IgD-negative memory B cell (primary cell): ENCODE measurements at regions not wholly inside any gene's neighbourhood (a gene's known extent, or its start where the extent isn't known, plus 50 kb on each side); places are given as distances from the start of the nearest gene placed in this dataset.

Experiments used
- H3K27ac Mint-ChIP-seq, 3 donors: one replicate each; pipeline ENCODE4 v1.8.0; 2020 to 2022; ENCODE audit warnings: mild to moderate bottlenecking in 3 of 3, mixed read lengths in 3 of 3, moderate library complexity in 1 of 3
- H3K27me3 Mint-ChIP-seq: one replicate; pipeline ENCODE4 v1.8.0; 2021; ENCODE audit warnings: mixed read lengths
- H3K36me3 Mint-ChIP-seq: one replicate; pipeline ENCODE4 v1.8.0; 2020; ENCODE audit warnings: mild to moderate bottlenecking, mixed read lengths
- H3K4me1 Mint-ChIP-seq, 3 donors: one replicate each; pipeline ENCODE4 v1.8.0; 2020 to 2022; ENCODE audit warnings: mixed read lengths in 3 of 3, mild to moderate bottlenecking in 1 of 3
- H3K4me3 Mint-ChIP-seq, 4 donors: one replicate each; pipeline ENCODE4 v1.8.0; 2020 to 2022; ENCODE audit warnings: mild to moderate bottlenecking in 4 of 4, mixed read lengths in 4 of 4, moderate library complexity in 3 of 4
- H3K9me3 Mint-ChIP-seq, 3 donors: one replicate each; pipeline ENCODE4 v1.8.0; 2020 to 2021; ENCODE audit warnings: mixed read lengths in 3 of 3, mild to moderate bottlenecking in 1 of 3

DNA sequence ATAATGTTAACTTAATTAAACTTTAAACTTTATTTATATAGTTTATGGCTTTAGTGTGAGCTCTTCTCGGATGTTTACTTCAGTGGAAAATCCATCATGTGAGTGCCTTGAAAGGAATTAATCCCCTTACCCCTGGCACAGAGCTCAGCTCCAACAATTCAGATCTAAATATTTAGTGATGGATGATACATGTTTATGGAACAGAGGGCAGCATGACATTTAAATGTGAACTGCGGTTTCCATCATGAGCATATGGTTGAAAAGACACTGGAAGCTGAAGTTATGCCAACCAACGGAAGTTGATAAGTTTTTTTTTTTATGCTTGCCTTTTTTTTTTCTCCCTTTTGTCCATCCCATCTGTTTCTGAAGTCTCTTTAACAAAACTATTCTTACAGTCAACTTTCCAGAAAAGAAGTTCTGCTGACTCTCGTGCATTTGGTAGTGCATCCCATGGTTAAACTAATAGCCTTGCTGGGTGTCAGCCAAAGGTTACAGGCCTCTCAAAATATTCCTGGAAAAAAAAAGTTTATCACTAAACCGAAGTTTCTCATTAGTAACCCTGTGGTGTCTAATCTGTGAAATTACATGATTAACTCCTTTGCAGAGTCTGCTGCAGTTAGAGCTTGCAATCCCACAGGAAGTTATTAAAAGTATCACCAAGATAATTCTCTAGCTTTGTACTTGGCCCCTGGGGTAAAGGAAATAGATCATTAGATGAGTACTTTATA, 243.9 kb upstream of the TCF21 start:
- H3K36me3 Mint-ChIP-seq = no peaks in the 10 kb centered on the region
- no peak overlapping the region for H3K4me3 Mint-ChIP-seq
- H3K27ac Mint-ChIP-seq = no peak overlapping the region
- H3K27me3 Mint-ChIP-seq = no peaks in the 10 kb centered on the region
- H3K4me1 Mint-ChIP-seq = no peaks in the 10 kb centered on the region
- H3K9me3 Mint-ChIP-seq = no peaks in the 10 kb centered on the region

DNA sequence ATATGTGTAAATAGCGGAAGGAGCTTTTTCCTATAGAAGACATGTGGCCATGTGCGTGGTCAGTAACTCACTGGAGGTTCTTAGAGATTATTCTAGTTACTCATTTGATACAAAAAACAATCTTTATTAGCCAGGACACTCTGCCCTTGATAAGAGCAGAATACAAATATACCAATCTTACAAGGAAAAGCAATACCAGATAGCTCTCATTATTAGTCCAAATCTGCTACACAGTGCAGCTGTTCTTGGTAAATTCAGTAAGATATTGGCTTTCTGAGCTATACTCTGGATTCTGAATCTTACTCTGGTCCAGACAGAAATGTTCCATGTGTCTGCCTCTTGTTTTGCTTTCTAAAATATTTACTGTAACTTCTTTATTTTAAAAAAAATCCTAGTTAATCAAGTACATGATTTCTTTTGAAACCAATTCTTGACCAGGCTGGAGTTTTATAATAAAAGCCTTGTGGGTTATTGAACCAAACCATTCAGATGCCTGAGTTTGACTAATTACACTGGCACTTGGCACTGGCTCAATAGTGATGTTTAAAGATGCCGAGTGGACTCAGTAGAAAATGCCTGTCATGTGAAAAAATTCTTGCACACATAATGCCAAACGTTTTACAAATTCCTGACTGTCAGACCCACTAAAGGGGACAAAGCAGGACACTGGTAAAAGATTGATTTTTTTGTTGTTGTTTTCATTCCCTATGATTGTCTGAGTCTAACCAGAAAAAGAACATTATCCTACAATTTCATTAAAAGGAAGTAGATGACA, 242.8 kb upstream of the TCF21 start:
- no peaks in the 10 kb centered on the region for H3K9me3 Mint-ChIP-seq
- no peaks in the 10 kb centered on the region for H3K36me3 Mint-ChIP-seq
- H3K27me3 Mint-ChIP-seq = no peaks in the 10 kb centered on the region
- no peak overlapping the region for H3K4me3 Mint-ChIP-seq
- H3K4me1 Mint-ChIP-seq = no peaks in the 10 kb centered on the region
- H3K27ac Mint-ChIP-seq = no peak overlapping the region

DNA sequence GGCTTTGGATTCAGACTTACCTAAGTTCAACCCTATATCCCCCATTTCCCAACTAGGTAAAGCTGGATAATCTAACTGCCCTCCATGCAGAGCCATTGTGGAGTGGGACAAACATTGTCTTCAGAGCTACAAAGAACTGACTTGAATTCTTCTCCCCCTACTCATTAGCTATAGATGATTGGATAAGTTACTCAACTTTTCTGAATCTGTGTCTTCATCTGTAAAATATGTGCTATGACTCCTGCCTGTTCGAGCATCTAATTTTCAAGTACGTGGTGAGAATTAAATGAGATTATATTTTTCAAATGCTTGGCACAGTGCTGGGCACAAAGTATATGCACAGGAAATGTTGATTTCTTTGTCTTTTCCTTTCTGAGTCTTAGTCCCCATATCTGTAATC, 240.3 kb upstream of the TCF21 start:
- Mint-ChIP-seq H3K4me3 (no peak overlapping the region), H3K9me3 (no peaks in the 10 kb centered on the region), H3K4me1 (no peaks in the 10 kb centered on the region), H3K27me3 (no peaks in the 10 kb centered on the region), H3K36me3 (no peaks in the 10 kb centered on the region), H3K27ac (no peak overlapping the region)

DNA sequence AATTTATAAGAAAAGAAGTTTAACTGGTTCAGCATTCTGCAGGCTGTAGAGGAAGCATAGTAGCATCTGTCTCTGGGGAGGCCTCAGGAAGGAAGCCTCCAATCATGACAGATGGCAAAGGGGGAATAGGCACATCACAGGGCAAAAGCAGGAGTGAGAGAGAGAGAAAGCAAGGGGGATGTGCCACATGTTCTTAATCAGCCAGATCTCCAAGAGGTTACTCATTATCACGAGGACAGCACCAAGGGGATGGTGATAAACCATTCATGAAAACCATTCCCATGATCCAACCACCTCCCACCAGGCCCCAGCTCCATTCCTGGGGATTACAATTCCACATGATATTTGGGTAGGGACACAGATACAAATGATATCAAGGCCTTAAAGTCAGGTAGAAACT, 217.5 kb upstream of the TCF21 start:
- Mint-ChIP-seq H3K4me1 (peaks cover 0 to 1% (median 0%) of the 10 kb centered on the region in 3 donors), H3K27ac (no peak overlapping the region), H3K36me3 (peaks cover 2% of the 10 kb centered on the region), H3K27me3 (peaks cover 1% of the 10 kb centered on the region), H3K4me3 (no peak overlapping the region), H3K9me3 (peaks cover 0 to under 1% (median 0%) of the 10 kb centered on the region in 3 donors)

DNA sequence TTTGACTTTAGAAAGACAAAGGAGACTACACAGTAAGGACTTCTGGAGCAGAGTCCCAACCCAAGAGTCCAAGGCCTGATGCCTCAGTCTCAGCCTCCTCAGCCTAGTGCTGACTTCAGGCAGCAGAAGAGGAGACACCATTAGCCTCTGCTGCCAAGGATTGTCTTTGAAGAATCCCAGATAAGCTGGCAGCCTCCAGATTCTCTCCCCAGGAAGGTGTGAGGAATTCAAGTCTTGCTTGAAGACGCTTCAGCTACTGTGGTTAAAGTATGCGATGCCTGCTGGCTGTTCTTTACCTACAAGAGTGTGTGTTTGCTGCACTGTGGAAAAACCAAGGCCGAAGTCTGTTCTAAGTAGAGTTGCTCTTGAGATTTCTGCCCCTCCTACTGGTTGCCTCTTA, 215.9 kb upstream of the TCF21 start:
- Mint-ChIP-seq H3K27me3 (peaks cover 1% of the 10 kb centered on the region), H3K36me3 (peaks cover 2% of the 10 kb centered on the region), H3K9me3 (no peaks in the 10 kb centered on the region), H3K4me3 (no peak overlapping the region), H3K27ac (no peak overlapping the region), H3K4me1 (peaks cover 0 to 1% (median 0%) of the 10 kb centered on the region in 3 donors)

DNA sequence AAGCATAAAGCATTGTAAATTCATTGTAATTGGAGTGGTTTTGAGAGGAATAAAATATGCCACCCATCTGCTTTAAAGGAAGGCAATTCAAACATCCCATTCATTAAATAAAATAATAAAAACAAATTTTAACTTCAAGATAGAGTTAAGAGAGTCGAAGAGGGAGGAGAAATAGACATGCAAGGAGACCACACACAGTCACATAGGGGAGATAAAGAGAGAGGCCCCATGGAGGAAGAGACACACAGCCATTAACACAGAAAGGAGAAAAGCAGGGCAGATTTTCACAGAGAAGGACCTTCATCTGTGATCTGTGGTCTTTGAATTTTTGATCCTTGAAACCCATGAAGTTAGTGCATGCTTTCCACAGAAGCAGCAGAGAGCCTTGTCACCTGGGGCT, 214.3 kb upstream of the TCF21 start:
- peaks cover 1% of the 10 kb centered on the region for H3K27me3 Mint-ChIP-seq
- no peaks in the 10 kb centered on the region for H3K9me3 Mint-ChIP-seq
- H3K27ac Mint-ChIP-seq = no peak overlapping the region
- peaks cover 2% of the 10 kb centered on the region for H3K36me3 Mint-ChIP-seq
- peaks cover 0 to 1% (median 0%) of the 10 kb centered on the region in 3 donors for H3K4me1 Mint-ChIP-seq
- H3K4me3 Mint-ChIP-seq = no peak overlapping the region

DNA sequence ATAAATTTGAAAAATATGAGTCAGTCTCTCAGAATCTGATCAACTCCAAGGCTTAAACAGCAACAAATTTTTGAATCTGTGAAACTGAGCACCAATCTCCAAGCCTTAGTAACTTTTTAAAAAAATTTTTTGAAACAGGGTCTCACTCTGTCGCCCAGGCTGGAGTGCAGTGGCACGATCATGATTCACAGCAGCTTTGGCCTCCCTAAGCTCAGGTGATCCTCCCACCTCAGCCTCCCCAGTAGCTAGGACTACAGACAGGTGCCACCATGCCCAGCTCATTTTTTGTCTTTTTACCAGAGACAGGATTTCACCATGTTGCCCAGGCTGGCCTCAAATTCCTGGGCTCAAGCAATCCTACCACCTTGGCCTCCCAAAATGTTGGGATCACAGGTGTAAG, 207.9 kb upstream of the TCF21 start:
- Mint-ChIP-seq H3K9me3 (peaks cover 0 to 2% (median 1%) of the 10 kb centered on the region in 3 donors), H3K4me3 (no peak overlapping the region), H3K4me1 (no peaks in the 10 kb centered on the region), H3K27me3 (peaks cover 3% of the 10 kb centered on the region), H3K27ac (no peak overlapping the region), H3K36me3 (peaks cover 2% of the 10 kb centered on the region)

DNA sequence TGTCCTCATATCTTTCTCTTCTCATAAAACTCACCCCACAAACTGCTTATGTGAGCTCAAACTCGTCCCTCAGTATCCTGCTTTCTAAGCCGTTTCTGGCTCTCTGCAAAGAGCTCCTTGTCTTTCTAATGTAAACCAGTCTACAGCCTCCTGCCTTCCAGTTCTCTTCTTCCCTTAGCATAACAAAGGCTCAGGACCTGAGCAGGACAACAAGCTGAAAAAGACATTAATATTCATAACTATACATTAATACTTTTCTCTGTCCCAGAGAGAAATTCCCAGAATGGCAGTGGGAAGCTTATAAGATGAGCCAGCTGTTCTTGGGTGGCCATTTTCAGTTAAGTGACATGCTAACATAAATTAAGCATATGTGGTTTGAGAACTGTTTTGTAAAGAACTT, 207.0 kb upstream of the TCF21 start:
- no peak overlapping the region for H3K4me3 Mint-ChIP-seq
- no peak overlapping the region for H3K27ac Mint-ChIP-seq
- no peaks in the 10 kb centered on the region for H3K36me3 Mint-ChIP-seq
- H3K9me3 Mint-ChIP-seq = peaks cover 1 to 4% (median 4%) of the 10 kb centered on the region in 3 donors
- H3K4me1 Mint-ChIP-seq = no peaks in the 10 kb centered on the region
- peaks cover 2% of the 10 kb centered on the region for H3K27me3 Mint-ChIP-seq

DNA sequence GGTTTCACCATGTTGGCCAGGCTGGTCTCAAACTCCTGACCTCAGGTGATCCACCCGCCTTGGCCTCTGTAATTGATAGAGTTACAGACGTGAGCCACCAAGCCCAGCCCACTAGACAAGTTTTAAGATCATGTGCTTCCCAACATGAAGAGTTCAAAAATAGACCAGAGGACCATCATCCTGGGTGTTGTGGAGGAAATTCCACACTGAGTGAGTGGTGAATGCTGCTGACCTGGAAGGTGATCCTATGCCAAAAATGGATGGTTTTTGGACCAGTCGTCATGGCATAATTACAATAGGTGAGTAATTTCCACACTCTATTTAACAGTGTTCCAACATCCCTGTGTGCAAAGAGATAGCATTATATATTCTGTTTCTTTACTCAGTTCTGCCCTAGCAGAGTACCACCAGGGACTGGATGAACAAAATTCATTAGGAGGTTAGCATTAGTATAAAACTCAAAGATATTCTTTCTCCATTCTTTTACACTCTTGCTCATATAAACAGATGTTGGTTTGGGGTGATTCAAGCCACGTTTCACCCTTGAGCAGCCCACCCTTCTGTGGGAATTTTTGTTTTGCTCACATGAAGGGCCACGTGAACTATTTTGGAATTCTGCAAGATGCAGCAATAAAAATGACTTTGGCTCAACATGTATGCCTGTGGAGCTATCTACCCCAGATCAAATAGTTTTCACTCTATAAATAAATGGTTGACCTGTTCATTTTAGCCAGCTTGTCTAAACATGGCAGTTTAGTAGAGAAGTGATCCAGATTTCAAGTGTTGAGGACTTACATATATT, 206.2 kb upstream of the TCF21 start:
- H3K36me3 Mint-ChIP-seq = no peaks in the 10 kb centered on the region
- H3K27ac Mint-ChIP-seq = no peak overlapping the region
- H3K27me3 Mint-ChIP-seq = peaks cover 2% of the 10 kb centered on the region
- H3K9me3 Mint-ChIP-seq = peaks cover 1 to 4% (median 4%) of the 10 kb centered on the region in 3 donors
- H3K4me1 Mint-ChIP-seq = no peaks in the 10 kb centered on the region
- no peak overlapping the region for H3K4me3 Mint-ChIP-seq

DNA sequence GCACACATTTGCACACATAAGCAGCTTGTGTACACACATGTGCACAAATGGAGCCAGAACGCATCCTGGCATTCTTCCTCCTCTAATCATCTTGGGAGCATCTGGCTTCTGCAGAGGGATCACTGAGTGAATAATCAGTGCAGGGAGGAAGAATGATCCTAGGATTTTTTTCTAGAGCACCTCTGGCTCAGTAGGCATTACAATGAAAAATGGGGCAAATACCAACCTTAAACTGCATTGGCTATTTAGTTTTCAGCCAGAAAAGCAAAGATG, 205.7 kb upstream of the TCF21 start:
- H3K27me3 Mint-ChIP-seq = peaks cover 2% of the 10 kb centered on the region

DNA sequence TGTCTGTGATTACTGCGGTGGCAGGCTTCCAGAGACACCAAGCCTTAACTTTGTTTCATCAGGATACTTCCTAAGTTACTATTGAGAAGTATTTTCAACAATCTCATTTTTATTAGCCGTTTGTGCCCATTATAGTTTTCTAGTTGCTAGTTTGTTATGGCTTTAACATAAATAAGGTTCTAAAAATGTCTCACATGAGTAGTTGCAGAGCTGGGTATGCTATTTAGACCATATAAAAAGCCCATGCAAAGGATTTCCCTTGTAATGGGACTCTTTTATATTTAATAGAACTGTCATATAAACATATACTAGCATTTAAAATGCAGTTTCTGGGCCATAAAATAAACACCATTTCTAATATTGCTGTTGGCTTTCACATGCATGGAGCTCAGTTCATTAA, 205.3 kb upstream of the TCF21 start:
- peaks cover 1 to 4% (median 4%) of the 10 kb centered on the region in 3 donors for H3K9me3 Mint-ChIP-seq
- no peaks in the 10 kb centered on the region for H3K4me1 Mint-ChIP-seq
- H3K4me3 Mint-ChIP-seq = no peak overlapping the region
- no peaks in the 10 kb centered on the region for H3K36me3 Mint-ChIP-seq
- H3K27ac Mint-ChIP-seq = no peak overlapping the region
- H3K27me3 Mint-ChIP-seq = peaks cover 2% of the 10 kb centered on the region

More for the DNA sequence above, 205.7 kb upstream of the TCF21 start:
- no peak overlapping the region for H3K27ac Mint-ChIP-seq
- no peaks in the 10 kb centered on the region for H3K4me1 Mint-ChIP-seq
- no peak overlapping the region for H3K4me3 Mint-ChIP-seq
- H3K36me3 Mint-ChIP-seq = no peaks in the 10 kb centered on the region
- peaks cover 1 to 4% (median 4%) of the 10 kb centered on the region in 3 donors for H3K9me3 Mint-ChIP-seq

DNA sequence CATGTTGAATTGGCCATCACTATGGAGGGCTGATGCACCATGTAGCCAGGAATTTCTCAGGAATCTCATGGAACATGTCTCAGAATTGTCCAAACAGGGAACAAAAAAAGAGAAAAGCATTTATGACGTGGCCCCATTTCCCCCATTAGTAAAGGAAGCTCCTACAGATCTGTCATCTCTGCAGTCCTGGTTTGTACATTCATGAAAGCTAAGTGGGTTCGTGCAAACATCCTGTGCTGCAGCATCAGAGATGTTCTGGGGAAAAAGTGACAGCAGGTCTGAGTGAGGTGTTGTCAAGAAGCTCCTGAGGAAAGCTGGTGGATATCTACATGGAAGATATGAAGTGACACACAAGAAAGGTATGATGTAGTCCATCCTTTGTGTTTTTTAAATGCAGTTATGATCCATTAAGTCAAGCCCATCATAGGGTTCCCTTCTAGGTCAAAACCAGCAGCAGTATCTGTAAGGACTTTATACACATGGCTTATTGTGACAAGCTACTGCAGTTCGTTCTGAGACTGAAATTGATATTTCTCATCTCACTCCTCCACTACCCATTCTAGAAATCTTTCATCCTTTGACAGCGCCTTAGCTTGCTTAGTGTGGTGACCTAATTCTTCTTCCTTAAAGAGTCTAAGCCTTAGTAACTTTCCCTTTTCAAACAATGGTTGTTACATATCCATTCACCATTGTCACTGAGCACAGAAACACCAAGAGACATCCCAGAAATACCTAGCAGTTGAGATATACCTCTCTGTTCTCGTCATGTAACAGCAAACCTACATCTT, 200.0 kb upstream of the TCF21 start:
- no peaks in the 10 kb centered on the region for H3K36me3 Mint-ChIP-seq
- H3K27ac Mint-ChIP-seq = no peak overlapping the region
- H3K4me1 Mint-ChIP-seq = no peaks in the 10 kb centered on the region
- no peak overlapping the region for H3K4me3 Mint-ChIP-seq
- H3K9me3 Mint-ChIP-seq = peaks cover 6 to 10% (median 7%) of the 10 kb centered on the region in 3 donors
- H3K27me3 Mint-ChIP-seq = no peaks in the 10 kb centered on the region

DNA sequence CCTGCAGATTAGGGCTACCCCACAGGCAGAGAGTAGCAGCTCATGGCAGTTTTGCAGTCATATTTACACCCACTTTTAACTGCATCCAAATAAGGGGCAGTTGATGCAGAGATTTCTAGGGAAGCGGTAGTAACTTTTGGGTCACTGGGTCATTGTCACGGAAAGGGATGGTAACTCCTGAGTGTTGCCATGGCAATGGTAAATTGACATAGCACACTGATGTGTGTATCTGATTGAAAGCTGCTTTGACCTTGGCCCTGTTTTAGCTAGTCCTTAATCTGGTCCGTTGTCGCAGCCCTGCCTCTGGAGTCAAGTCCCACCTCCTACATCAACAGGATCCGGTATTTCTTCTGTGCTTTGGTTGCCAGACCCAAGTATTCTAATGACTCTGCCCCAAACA, 199.1 kb upstream of the TCF21 start:
- Mint-ChIP-seq H3K27ac (no peak overlapping the region), H3K4me3 (no peak overlapping the region), H3K36me3 (no peaks in the 10 kb centered on the region), H3K9me3 (peaks cover 7 to 10% (median 8%) of the 10 kb centered on the region in 3 donors), H3K27me3 (no peaks in the 10 kb centered on the region), H3K4me1 (no peaks in the 10 kb centered on the region)

DNA sequence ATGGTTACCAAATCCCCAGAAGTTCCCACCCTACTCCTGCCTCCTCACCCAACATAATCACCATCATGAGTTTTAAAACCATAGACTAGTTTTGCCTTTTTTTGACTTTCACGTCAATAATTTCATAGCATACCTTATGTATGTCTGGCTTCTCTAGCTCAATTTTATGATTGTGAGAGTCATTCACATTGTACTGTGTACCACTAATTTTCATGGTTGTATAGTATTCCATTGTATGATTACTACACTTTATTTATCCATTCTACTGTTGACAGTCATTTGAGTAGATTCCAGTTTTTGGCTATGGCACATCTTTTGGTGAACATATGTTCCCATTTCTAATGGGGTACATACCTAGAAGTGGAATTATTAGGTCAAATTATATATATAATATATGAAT, 195.3 kb upstream of the TCF21 start:
- H3K27me3 Mint-ChIP-seq = no peaks in the 10 kb centered on the region
- no peaks in the 10 kb centered on the region for H3K4me1 Mint-ChIP-seq
- peaks cover 5 to 8% (median 6%) of the 10 kb centered on the region in 3 donors for H3K9me3 Mint-ChIP-seq
- H3K27ac Mint-ChIP-seq = no peak overlapping the region
- no peaks in the 10 kb centered on the region for H3K36me3 Mint-ChIP-seq
- no peak overlapping the region for H3K4me3 Mint-ChIP-seq

DNA sequence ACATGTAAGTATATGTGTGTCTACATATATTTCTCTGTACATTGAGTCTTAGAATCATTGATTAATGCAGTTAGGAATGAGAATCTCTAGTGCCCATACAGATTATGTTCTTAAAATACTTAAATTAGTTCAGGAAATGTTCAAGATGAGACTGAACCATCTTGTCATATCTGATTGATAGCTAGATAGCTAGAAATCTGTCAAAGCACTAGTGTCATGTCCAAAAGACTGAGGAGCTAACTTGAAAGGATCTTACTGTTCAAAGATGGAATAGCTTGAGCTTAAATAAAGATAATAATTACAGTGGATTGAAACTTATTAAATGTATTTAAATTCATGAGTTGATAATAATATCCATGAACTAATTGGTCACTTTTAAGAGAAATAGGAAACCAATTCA, 191.7 kb upstream of the TCF21 start:
- Mint-ChIP-seq H3K4me3 (no peak overlapping the region), H3K36me3 (peaks cover 1% of the 10 kb centered on the region), H3K27ac (no peak overlapping the region), H3K9me3 (peaks cover 4 to 10% (median 6%) of the 10 kb centered on the region in 3 donors), H3K4me1 (peaks cover 0 to 2% (median 0%) of the 10 kb centered on the region in 3 donors), H3K27me3 (no peaks in the 10 kb centered on the region)
